ENCODE measurements at regions not wholly inside any gene's neighbourhood (a gene's known extent, or its start where the extent isn't known, plus 50 kb on each side); places are given as distances from the start of the nearest gene placed in this dataset.

DNA sequence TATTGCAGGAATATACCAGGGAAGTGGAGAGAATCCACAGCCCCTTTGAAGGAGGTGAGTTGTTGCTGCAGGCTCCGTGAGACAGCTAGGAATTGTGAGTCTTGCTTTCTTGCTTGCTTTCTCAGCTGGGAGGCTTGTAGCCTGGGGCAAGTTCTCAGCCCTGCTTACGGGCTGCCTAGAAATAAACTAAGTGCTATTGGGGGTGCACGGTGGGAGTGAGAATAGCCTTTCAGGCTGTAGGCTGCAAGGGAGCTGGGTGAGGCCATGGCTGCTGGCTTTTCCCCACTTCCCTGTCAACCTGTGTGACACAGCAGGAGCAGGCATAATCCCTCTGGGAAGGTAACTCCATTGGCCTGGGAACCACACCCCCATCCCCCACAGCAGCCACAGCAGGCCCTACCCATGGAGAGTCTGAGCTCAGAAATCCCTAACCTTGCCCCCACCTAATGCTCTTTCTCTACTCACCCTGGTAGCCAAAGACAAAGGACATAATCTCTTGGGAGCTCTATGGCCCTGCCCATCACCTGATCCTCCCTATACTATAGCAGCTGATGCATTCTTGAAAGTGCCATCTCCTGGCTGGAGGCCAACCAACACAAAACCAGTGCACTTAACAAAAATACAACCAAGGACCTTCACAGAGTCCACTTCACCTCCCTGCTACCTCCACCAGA lies 113.0 kb downstream of the MMRN1 start:
- Histone ChIP-seq H3K9me3 (ENCODE audit: control insufficient read depth in 1 of 2, insufficient read depth in 1 of 2, low read depth in 1 of 2, low read length in 2 of 2) (no peaks in the 10 kb centered on the region), H3K4me1 (ENCODE audit: control insufficient read depth in 1 of 2, insufficient read depth in 2 of 2, low read length in 2 of 2) (no peaks in the 10 kb centered on the region), H2AFZ (ENCODE audit: low read depth, low read length, poor library complexity, severe bottlenecking) (no peak overlapping the region), H3K27ac (ENCODE audit: low read depth, low read length) (no peak overlapping the region), H3K79me2 (ENCODE audit: insufficient read depth, low read length) (no peaks in the 10 kb centered on the region), H3K27me3 (ENCODE audit: insufficient read depth, low read length) (no peaks in the 10 kb centered on the region), H3K4me3 (replicated peaks in 1 of 2; ENCODE audit: low read depth in 1 of 2, low read length in 2 of 2) (no peak overlapping the region), H3K36me3 (ENCODE audit: control insufficient read depth in 1 of 2, insufficient read depth in 2 of 2, low read length in 2 of 2) (no peaks in the 10 kb centered on the region), H3K9me2 (ENCODE audit: insufficient read depth) (no peaks in the 10 kb centered on the region), H4K20me1 (ENCODE audit: insufficient read depth) (no peaks in the 10 kb centered on the region), H3K4me2 (ENCODE audit: low read length) (no peak overlapping the region), H3K9ac (ENCODE audit: low read length) (no peak overlapping the region)
- TF ChIP-seq ZNF274 (IDR thresholded peaks at IDR 0.05; ENCODE audit: low read depth, low read length) (no peak), REST (IDR thresholded peaks at IDR 0.05; ENCODE audit: low read depth) (no peak), CBX3 (IDR thresholded peaks at IDR 0.05; ENCODE audit: low read depth) (no peak), ATF3 (IDR thresholded peaks at IDR 0.05) (no peak)
- BruUV-seq (replicated peaks), result no TSS peak
- intact Hi-C loops (cut with micrococcal nuclease), result no loop called here
- DNase-seq (ENCODE audit: low read depth, low spot score) (no peak), ATAC-seq (no peak)
- ChIA-PET POLR2A (no interaction called here), CTCF (no interaction called here), RAD21 (ENCODE audit: low non-redundant PET in 1 of 2, low total read pairs in 2 of 2, uncharacterized antibody in 2 of 2, unreplicated experiment in 2 of 2) (no interaction called here)

DNA sequence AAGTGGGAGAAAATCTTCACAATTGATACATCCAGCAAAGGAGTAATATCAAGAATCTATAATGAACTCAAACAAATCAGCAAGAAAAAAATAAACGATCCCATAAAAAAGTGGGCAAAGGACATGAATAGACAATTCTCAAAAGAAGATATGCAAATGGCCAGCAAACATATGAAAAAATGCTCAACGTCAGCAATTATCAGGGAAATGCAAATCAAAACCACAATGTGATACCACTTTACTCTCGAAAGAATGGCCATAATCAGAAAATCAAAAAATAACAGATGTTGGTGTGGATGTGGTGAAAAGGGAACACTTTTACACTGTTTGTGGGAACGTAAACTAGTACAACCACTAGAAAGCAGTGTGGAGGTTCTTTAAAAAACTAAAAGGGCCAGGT lies 114.3 kb upstream of the CCSER1 start:
- Histone ChIP-seq H3K9ac (ENCODE audit: low read length) (no peak overlapping the region), H3K27ac (ENCODE audit: low read depth, low read length) (no peak overlapping the region), H3K36me3 (ENCODE audit: control insufficient read depth in 1 of 2, insufficient read depth in 2 of 2, low read length in 2 of 2) (no peaks in the 10 kb centered on the region), H3K27me3 (ENCODE audit: insufficient read depth, low read length) (no peaks in the 10 kb centered on the region), H4K20me1 (ENCODE audit: insufficient read depth) (no peaks in the 10 kb centered on the region), H3K79me2 (ENCODE audit: insufficient read depth, low read length) (no peaks in the 10 kb centered on the region), H2AFZ (ENCODE audit: low read depth, low read length, poor library complexity, severe bottlenecking) (no peak overlapping the region), H3K4me1 (ENCODE audit: control insufficient read depth in 1 of 2, insufficient read depth in 2 of 2, low read length in 2 of 2) (no peaks in the 10 kb centered on the region), H3K4me2 (ENCODE audit: low read length) (no peak overlapping the region), H3K9me3 (ENCODE audit: control insufficient read depth in 1 of 2, insufficient read depth in 1 of 2, low read depth in 1 of 2, low read length in 2 of 2) (no peaks in the 10 kb centered on the region), H3K4me3 (replicated peaks in 1 of 2; ENCODE audit: low read depth in 1 of 2, low read length in 2 of 2) (no peak overlapping the region), H3K9me2 (ENCODE audit: insufficient read depth) (no peaks in the 10 kb centered on the region)
- ChIA-PET POLR2A (no interaction called here), RAD21 (ENCODE audit: low non-redundant PET in 1 of 2, low total read pairs in 2 of 2, uncharacterized antibody in 2 of 2, unreplicated experiment in 2 of 2) (no interaction called here), CTCF (no interaction called here)
- TF ChIP-seq POLR2A (IDR thresholded peaks at IDR 0.05; ENCODE audit: borderline replicate concordance, extremely low read depth, insufficient read depth, insufficient read length), result no peak
- no peak for TF ChIP-seq SP1 (IDR thresholded peaks at IDR 0.05; ENCODE audit: low read depth)
- TF ChIP-seq JUND (IDR thresholded peaks at IDR 0.05), result no peak
- TF ChIP-seq EGR1 (IDR thresholded peaks at IDR 0.05; ENCODE audit: low read depth), result no peak
- TF ChIP-seq REST (IDR thresholded peaks at IDR 0.05; ENCODE audit: low read depth), result no peak
- no peak for TF ChIP-seq POLR2AphosphoS5 (IDR thresholded peaks at IDR 0.05; ENCODE audit: low read depth, low read length)
- no peak for TF ChIP-seq EZH2 (IDR thresholded peaks at IDR 0.05)
- no peak for TF ChIP-seq SIN3A (IDR thresholded peaks at IDR 0.05; ENCODE audit: low read depth)
- TF ChIP-seq RAD21 (IDR thresholded peaks at IDR 0.05; ENCODE audit: low read depth), result no peak
- intact Hi-C loops (cut with micrococcal nuclease), result no loop called here
- ATAC-seq, result no peak
- BruUV-seq (replicated peaks), result no TSS peak
- no peak for DNase-seq (ENCODE audit: low read depth, low spot score)
